Adrenal gland (tissue), 9 donors: ENCODE measurements at regions not wholly inside any gene's neighbourhood (a gene's known extent, or its start where the extent isn't known, plus 50 kb on each side); places are given as distances from the start of the nearest gene placed in this dataset.
A peak's percentile ranks its signal among the peaks of the same experiment; 100 is the strongest.

Experiments used
- DNase-seq, 7 donors: peaks; one replicate each; pipeline ENCODE4 v3.0.0-alpha.2; 2019 to 2020
- H3K27ac ChIP-seq, 5 donors: fragments of 200-600 bp; sonication (generic) in 4 of 5; 1 replicate in 3 of 5; 2 replicates in 2 of 5; pipeline versions ENCODE4 v1.5.1 to v1.8.0; 2016 to 2020; ENCODE audit warnings: mild to moderate bottlenecking in 1 of 5
- H3K27me3 ChIP-seq: fragments of 200-600 bp; 2 replicates; pipeline ENCODE4 v1.8.0; 2021
- H3K36me3 ChIP-seq, 2 donors: fragments of 200-600 bp; replicated peaks in 1 of 2; 1 replicate in 1 of 2; 2 replicates in 1 of 2; pipeline versions ENCODE4 v1.5.1 to v1.8.0; 2018 to 2022
- H3K4me1 ChIP-seq, 2 donors: fragments of 200-600 bp; replicated peaks in 1 of 2; 1 replicate in 1 of 2; 2 replicates in 1 of 2; pipeline versions ENCODE4 v1.5.1 to v1.8.0; 2018 to 2021
- H3K4me3 ChIP-seq, 4 donors: fragments of 200-600 bp; sonication (generic) in 3 of 4; one replicate each; pipeline ENCODE4 v1.5.1; 2016 to 2018
- H3K9me3 ChIP-seq, 3 donors: fragments of 200-600 bp; sonication (generic) in 1 of 3; replicated peaks in 1 of 3; 1 replicate in 2 of 3; 2 replicates in 1 of 3; pipeline versions ENCODE4 v1.5.1 to v1.8.0; 2016 to 2021
- CTCF ChIP-seq, 6 experiments: fragments of 450-650 bp in 4 of 6; fragments of 200-600 bp in 2 of 6; sonication (generic) in 1 of 6; IDR thresholded peaks; 1 replicate in 5 of 6; 2 replicates in 1 of 6; pipeline versions ENCODE4 v1.5.1 to v1.8.0; 2016 to 2021; ENCODE audit warnings: antibody characterized with exemption in 6 of 6, mild to moderate bottlenecking in 2 of 6, moderate library complexity in 1 of 6
- POLR2A ChIP-seq, 2 donors: fragments of 450-650 bp; IDR thresholded peaks; one replicate each; pipeline ENCODE4 v1.6.1; 2017; ENCODE audit warnings: antibody characterized with exemption in 2 of 2, mild to moderate bottlenecking in 2 of 2, moderate library complexity in 1 of 2
- WGBS, 4 donors: extraction: QIAGEN DNeasy Blood & Tissue Kit in 2 of 4; methylation state at CpG; one replicate each; pipeline versions ENCODE4 v1.1.5 to v1.1.7; 2013 to 2017; 5-methylcytosine and 5-hydroxymethylcytosine counted together
- intact Hi-C, 2 donors: fragments of 100-400 bp; cut with DNase I; formaldehyde crosslinking; loops; one replicate each; pipeline versions ENCODE4 v1.14.1 to v1.15.0; 2022 to 2023
- donor health status: healthy with polysubstance abuse.
- donor health status: Bipolar disorder and iron deficiency.
- donor health status: DM: yes; HTN: yes; CAD: no.
- donor health status: DM: no; HTN: no; CAD: no.
- donor health status: DM: no; HTN: no; CAD: no.

GRCh38 chr6:6810727-6811126 is 222.2 kb downstream of the LY86 start:
- no peak for DNase-seq
- H3K36me3 ChIP-seq: no peaks in the 10 kb centered on the region
- intact Hi-C loops: no loop called here
- TF ChIP-seq POLR2A (IDR thresholded peaks at IDR 0.05): no peak
- no peak for TF ChIP-seq CTCF (IDR thresholded peaks at IDR 0.05)
- peaks cover 18 to 28% of the 10 kb centered on the region in 2 donors for H3K4me1 ChIP-seq
- 63 to 65% (median 64%) methylated on average over 6 of the region's 6 CpGs for WGBS, 4 donors
- H3K4me3 ChIP-seq: peak overlapping the region in 2 of 4 donors; percentile 40 to 53
- H3K27ac ChIP-seq: peak overlapping the region in 3 of 5 donors; percentile 75 to 85 (median 76)
- H3K27me3 ChIP-seq: no peaks in the 10 kb centered on the region
- H3K9me3 ChIP-seq: no peaks in the 10 kb centered on the region

- no peaks in the 10 kb centered on the region for H3K36me3 ChIP-seq
- H3K4me3 ChIP-seq: peak overlapping the region in 2 of 4 donors; percentile 40 to 53
- TF ChIP-seq POLR2A (IDR thresholded peaks at IDR 0.05) (peak in 1 of 2 donors; percentile 60), CTCF (IDR thresholded peaks at IDR 0.05) (no peak)
- H3K9me3 ChIP-seq: no peaks in the 10 kb centered on the region
- peak; percentile 51 to 78 (median 64) for DNase-seq
- intact Hi-C loops: no loop called here
- no peaks in the 10 kb centered on the region for H3K27me3 ChIP-seq
- WGBS, 4 donors: 3 to 4% (median 3%) methylated on average over 16 of the region's 16 CpGs
- H3K27ac ChIP-seq: peak overlapping the region in 4 of 5 donors; percentile 6 to 85 (median 76)
- peaks cover 18 to 27% of the 10 kb centered on the region in 2 donors for H3K4me1 ChIP-seq
Measured at GRCh38 chr6:6811128-6812009, 222.8 kb downstream of the LY86 start.

- Histone ChIP-seq H3K4me3 (no peak overlapping the region), H3K36me3 (no peaks in the 10 kb centered on the region), H3K9me3 (no peaks in the 10 kb centered on the region), H3K27me3 (no peaks in the 10 kb centered on the region), H3K4me1 (peaks cover 10 to 16% of the 10 kb centered on the region in 2 donors), H3K27ac (no peak overlapping the region)
- DNase-seq: no peak
- no peak for TF ChIP-seq CTCF (IDR thresholded peaks at IDR 0.05)
- no peak for TF ChIP-seq POLR2A (IDR thresholded peaks at IDR 0.05)
- intact Hi-C loops: no loop called here
- WGBS, 4 donors: 96 to 100% (median 99%) methylated on average over 2 of the region's 2 CpGs
Measured at GRCh38 chr6:6812427-6812826, 223.9 kb downstream of the LY86 start.

- TF ChIP-seq CTCF (IDR thresholded peaks at IDR 0.05): no peak
- WGBS, 4 donors: 76 to 86% (median 83%) methylated on average over 5 of the region's 5 CpGs
- DNase-seq: no peak
- intact Hi-C loops: no loop called here
- Histone ChIP-seq H3K27ac (no peak overlapping the region), H3K4me1 (peaks cover 5 to 15% of the 10 kb centered on the region in 2 donors), H3K27me3 (no peaks in the 10 kb centered on the region), H3K9me3 (no peaks in the 10 kb centered on the region), H3K4me3 (no peak overlapping the region), H3K36me3 (no peaks in the 10 kb centered on the region)
Measured at GRCh38 chr6:6815732-6816131, 227.2 kb downstream of the LY86 start.
